ENCODE measurements at regions not wholly inside any gene's neighbourhood (a gene's known extent, or its start where the extent isn't known, plus 50 kb on each side); places are given as distances from the start of the nearest gene placed in this dataset.
"Not testable (repeated sequence)": the region's sequence is repeated elsewhere in the genome, so short reads cannot be mapped to it uniquely, and the experiment has no call there.

DNA sequence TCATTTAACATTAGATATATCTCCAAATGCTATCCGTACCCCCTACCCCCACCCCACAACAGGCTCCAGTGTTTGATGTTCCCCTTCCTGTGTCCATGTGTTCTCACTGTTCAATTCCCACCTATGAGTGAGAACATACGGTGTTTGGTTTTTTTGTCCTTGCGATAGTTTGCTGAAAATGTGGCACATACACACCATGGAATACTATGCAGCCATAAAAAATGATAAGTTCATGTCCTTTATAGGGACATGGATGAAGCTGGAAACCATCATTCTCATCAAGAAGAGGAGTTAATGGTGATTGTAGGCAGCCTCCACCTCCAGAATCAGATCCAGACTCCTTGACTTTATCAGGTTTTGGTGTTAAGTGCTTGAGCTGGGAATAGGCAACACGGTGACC lies 261.1 kb downstream of the RCHY1 start:
- TF ChIP-seq, protein P1, sequence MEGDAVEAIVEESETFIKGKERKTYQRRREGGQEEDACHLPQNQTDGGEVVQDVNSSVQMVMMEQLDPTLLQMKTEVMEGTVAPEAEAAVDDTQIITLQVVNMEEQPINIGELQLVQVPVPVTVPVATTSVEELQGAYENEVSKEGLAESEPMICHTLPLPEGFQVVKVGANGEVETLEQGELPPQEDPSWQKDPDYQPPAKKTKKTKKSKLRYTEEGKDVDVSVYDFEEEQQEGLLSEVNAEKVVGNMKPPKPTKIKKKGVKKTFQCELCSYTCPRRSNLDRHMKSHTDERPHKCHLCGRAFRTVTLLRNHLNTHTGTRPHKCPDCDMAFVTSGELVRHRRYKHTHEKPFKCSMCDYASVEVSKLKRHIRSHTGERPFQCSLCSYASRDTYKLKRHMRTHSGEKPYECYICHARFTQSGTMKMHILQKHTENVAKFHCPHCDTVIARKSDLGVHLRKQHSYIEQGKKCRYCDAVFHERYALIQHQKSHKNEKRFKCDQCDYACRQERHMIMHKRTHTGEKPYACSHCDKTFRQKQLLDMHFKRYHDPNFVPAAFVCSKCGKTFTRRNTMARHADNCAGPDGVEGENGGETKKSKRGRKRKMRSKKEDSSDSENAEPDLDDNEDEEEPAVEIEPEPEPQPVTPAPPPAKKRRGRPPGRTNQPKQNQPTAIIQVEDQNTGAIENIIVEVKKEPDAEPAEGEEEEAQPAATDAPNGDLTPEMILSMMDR (IDR thresholded peaks at IDR 0.05): not testable (repeated sequence)
- not testable (repeated sequence) for TF ChIP-seq POLR2A (IDR thresholded peaks at IDR 0.05)

All from testis (tissue), 2 donors.